ENCODE measurements at regions not wholly inside any gene's neighbourhood (a gene's known extent, or its start where the extent isn't known, plus 50 kb on each side); places are given as distances from the start of the nearest gene placed in this dataset.
"Not testable (repeated sequence)": the region's sequence is repeated elsewhere in the genome, so short reads cannot be mapped to it uniquely, and the experiment has no call there.

- H3K27ac ChIP-seq = no peak overlapping the region
- H3K4me2 ChIP-seq (ENCODE audit: unreplicated experiment) = no peak overlapping the region
- H3K4me1 ChIP-seq (ENCODE audit: insufficient read depth) = no peaks in the 10 kb centered on the region
- no peak overlapping the region for H2AFZ ChIP-seq
- no peaks in the 10 kb centered on the region for H3F3A ChIP-seq (ENCODE audit: insufficient read depth)
- no peak for DNase-seq
- H3K79me2 ChIP-seq (ENCODE audit: insufficient read depth) = no peaks in the 10 kb centered on the region
- no peak overlapping the region for H3K4me3 ChIP-seq
- no peaks in the 10 kb centered on the region for H3K9me3 ChIP-seq (ENCODE audit: low read depth)
- H3K9me2 ChIP-seq (ENCODE audit: insufficient read depth) = no peaks in the 10 kb centered on the region
- no peaks in the 10 kb centered on the region for H4K20me1 ChIP-seq (ENCODE audit: insufficient read depth)
- no peaks in the 10 kb centered on the region for H3K36me3 ChIP-seq (ENCODE audit: low read depth)
- TF ChIP-seq EZH2 (IDR thresholded peaks at IDR 0.05; ENCODE audit: insufficient read depth, poor library complexity, severe bottlenecking) (no peak), EZH2phosphoT487 (IDR thresholded peaks at IDR 0.05; ENCODE audit: insufficient read depth, low read depth) (no peak)
- no peaks in the 10 kb centered on the region for H3K27me3 ChIP-seq (replicated peaks; ENCODE audit: insufficient read depth)
- WGBS, 2 experiments (ENCODE audit: low coverage in 1 of 2, low lambda C conversion rate in 2 of 2, missing lambda C conversion rate in 2 of 2) = 9 to 24% methylated on average over 1 of the region's 1 CpG
- in situ Hi-C loops (cut with MboI) = no loop called here
- H3K9ac ChIP-seq = no peak overlapping the region
Measured at GRCh38 chr12:86387591-86388145, 131.5 kb upstream of the MGAT4C start.

GRCh38 chr12:86383759-86384158, 127.6 kb upstream of the MGAT4C start:
- H3K9me3 ChIP-seq (ENCODE audit: low read depth); H3K27ac ChIP-seq; H3K4me2 ChIP-seq (ENCODE audit: unreplicated experiment); H4K20me1 ChIP-seq (ENCODE audit: insufficient read depth); H2AFZ ChIP-seq; H3K79me2 ChIP-seq (ENCODE audit: insufficient read depth); H3K9ac ChIP-seq; H3K4me3 ChIP-seq; H3K36me3 ChIP-seq (ENCODE audit: low read depth); DNase-seq; in situ Hi-C loops (cut with MboI); H3F3A ChIP-seq (ENCODE audit: insufficient read depth); H3K9me2 ChIP-seq (ENCODE audit: insufficient read depth); H3K27me3 ChIP-seq (replicated peaks; ENCODE audit: insufficient read depth); H3K4me1 ChIP-seq (ENCODE audit: insufficient read depth): not testable (repeated sequence)
- 5 to 8% methylated on average over 3 of the region's 3 CpGs for WGBS, 2 experiments (ENCODE audit: low coverage in 1 of 2, low lambda C conversion rate in 2 of 2, missing lambda C conversion rate in 2 of 2)

GRCh38 chr12:86379337-86379736, 123.1 kb upstream of the MGAT4C start:
- in situ Hi-C loops (cut with MboI) = no loop called here
- no peaks in the 10 kb centered on the region for H3K27me3 ChIP-seq (replicated peaks; ENCODE audit: insufficient read depth)

GRCh38 chr12:86376052-86376451, 119.9 kb upstream of the MGAT4C start:
- no peak overlapping the region for H3K4me2 ChIP-seq (ENCODE audit: unreplicated experiment)
- 27 to 30% methylated on average over 2 of the region's 2 CpGs for WGBS, 2 experiments (ENCODE audit: low coverage in 1 of 2, low lambda C conversion rate in 2 of 2, missing lambda C conversion rate in 2 of 2)
- H3K9me3 ChIP-seq (ENCODE audit: low read depth) = peaks cover 3% of the 10 kb centered on the region
- no peaks in the 10 kb centered on the region for H3K79me2 ChIP-seq (ENCODE audit: insufficient read depth)
- H4K20me1 ChIP-seq (ENCODE audit: insufficient read depth) = no peaks in the 10 kb centered on the region
- H2AFZ ChIP-seq = no peak overlapping the region
- H3K4me1 ChIP-seq (ENCODE audit: insufficient read depth) = no peaks in the 10 kb centered on the region
- no peaks in the 10 kb centered on the region; the same call in 1 of the 2 replicates for H3K9me2 ChIP-seq (ENCODE audit: insufficient read depth)
- in situ Hi-C loops (cut with MboI) = no loop called here
- H3F3A ChIP-seq (ENCODE audit: insufficient read depth) = no peaks in the 10 kb centered on the region
- H3K27me3 ChIP-seq (replicated peaks; ENCODE audit: insufficient read depth) = no peaks in the 10 kb centered on the region
- H3K4me3 ChIP-seq = no peak overlapping the region
- no peak for DNase-seq
- TF ChIP-seq EZH2phosphoT487 (IDR thresholded peaks at IDR 0.05; ENCODE audit: insufficient read depth, low read depth) = no peak
- TF ChIP-seq EZH2 (IDR thresholded peaks at IDR 0.05; ENCODE audit: insufficient read depth, poor library complexity, severe bottlenecking) = no peak
- no peak overlapping the region for H3K27ac ChIP-seq
- no peak overlapping the region for H3K9ac ChIP-seq
- H3K36me3 ChIP-seq (ENCODE audit: low read depth) = no peaks in the 10 kb centered on the region

More at GRCh38 chr12:86379337-86379736, 123.1 kb upstream of the MGAT4C start:
- no peak for TF ChIP-seq EZH2phosphoT487 (IDR thresholded peaks at IDR 0.05; ENCODE audit: insufficient read depth, low read depth)
- no peak for TF ChIP-seq EZH2 (IDR thresholded peaks at IDR 0.05; ENCODE audit: insufficient read depth, poor library complexity, severe bottlenecking)
- H3K4me2 ChIP-seq (ENCODE audit: unreplicated experiment) = no peak overlapping the region
- H3K9ac ChIP-seq = no peak overlapping the region
- no peaks in the 10 kb centered on the region for H4K20me1 ChIP-seq (ENCODE audit: insufficient read depth)
- no peak overlapping the region for H3K4me3 ChIP-seq
- no peaks in the 10 kb centered on the region for H3K36me3 ChIP-seq (ENCODE audit: low read depth)
- no peaks in the 10 kb centered on the region for H3F3A ChIP-seq (ENCODE audit: insufficient read depth)
- no peak overlapping the region for H3K27ac ChIP-seq
- no peak overlapping the region for H2AFZ ChIP-seq
- H3K9me3 ChIP-seq (ENCODE audit: low read depth) = peaks cover 3% of the 10 kb centered on the region
- H3K9me2 ChIP-seq (ENCODE audit: insufficient read depth) = no peaks in the 10 kb centered on the region
- no peak for DNase-seq
- no peaks in the 10 kb centered on the region for H3K4me1 ChIP-seq (ENCODE audit: insufficient read depth)
- no peaks in the 10 kb centered on the region for H3K79me2 ChIP-seq (ENCODE audit: insufficient read depth)
- WGBS, 2 experiments (ENCODE audit: low coverage in 1 of 2, low lambda C conversion rate in 2 of 2, missing lambda C conversion rate in 2 of 2) = 22 to 23% methylated on average over 1 of the region's 1 CpG

GRCh38 chr12:86373813-86374212, 117.6 kb upstream of the MGAT4C start:
- no peaks in the 10 kb centered on the region for H3K27me3 ChIP-seq (replicated peaks; ENCODE audit: insufficient read depth)
- no peaks in the 10 kb centered on the region for H3K79me2 ChIP-seq (ENCODE audit: insufficient read depth)
- H2AFZ ChIP-seq = no peak overlapping the region
- no peak overlapping the region for H3K4me2 ChIP-seq (ENCODE audit: unreplicated experiment)
- no peaks in the 10 kb centered on the region for H3F3A ChIP-seq (ENCODE audit: insufficient read depth)
- H3K9me3 ChIP-seq (ENCODE audit: low read depth) = peaks cover 3% of the 10 kb centered on the region
- no peaks in the 10 kb centered on the region for H3K36me3 ChIP-seq (ENCODE audit: low read depth)
- H3K4me1 ChIP-seq (ENCODE audit: insufficient read depth) = no peaks in the 10 kb centered on the region
- in situ Hi-C loops (cut with MboI) = no loop called here
- H3K4me3 ChIP-seq = no peak overlapping the region
- H3K9ac ChIP-seq = no peak overlapping the region
- no peak for TF ChIP-seq EZH2phosphoT487 (IDR thresholded peaks at IDR 0.05; ENCODE audit: insufficient read depth, low read depth)
- TF ChIP-seq EZH2 (IDR thresholded peaks at IDR 0.05; ENCODE audit: insufficient read depth, poor library complexity, severe bottlenecking) = no peak
- H3K9me2 ChIP-seq (ENCODE audit: insufficient read depth) = no peaks in the 10 kb centered on the region; the same call in 1 of the 2 replicates
- no peak overlapping the region for H3K27ac ChIP-seq
- 2 to 4% methylated on average over 1 of the region's 1 CpG for WGBS, 2 experiments (ENCODE audit: low coverage in 1 of 2, low lambda C conversion rate in 2 of 2, missing lambda C conversion rate in 2 of 2)
- H4K20me1 ChIP-seq (ENCODE audit: insufficient read depth) = no peaks in the 10 kb centered on the region
- no peak for DNase-seq
